Activated CD4-positive, alpha-beta T cell treated with anti-CD3 and anti-CD28 coated beads, Interleukin-2, Interleukin-4, amounts not matched to agents 100 ng/mL and 50 ng/mL, durations not matched to agents 16 hours and 8 hours (primary cell): ENCODE measurements at regions not wholly inside any gene's neighbourhood (a gene's known extent, or its start where the extent isn't known, plus 50 kb on each side); places are given as distances from the start of the nearest gene placed in this dataset.
"Not testable (repeated sequence)": the region's sequence is repeated elsewhere in the genome, so short reads cannot be mapped to it uniquely, and the experiment has no call there.

Experiments used
- DNase-seq: peaks from one replicate; pipeline ENCODE4 v3.0.0-alpha.2; 2020; ENCODE audit warnings: low spot score

DNA sequence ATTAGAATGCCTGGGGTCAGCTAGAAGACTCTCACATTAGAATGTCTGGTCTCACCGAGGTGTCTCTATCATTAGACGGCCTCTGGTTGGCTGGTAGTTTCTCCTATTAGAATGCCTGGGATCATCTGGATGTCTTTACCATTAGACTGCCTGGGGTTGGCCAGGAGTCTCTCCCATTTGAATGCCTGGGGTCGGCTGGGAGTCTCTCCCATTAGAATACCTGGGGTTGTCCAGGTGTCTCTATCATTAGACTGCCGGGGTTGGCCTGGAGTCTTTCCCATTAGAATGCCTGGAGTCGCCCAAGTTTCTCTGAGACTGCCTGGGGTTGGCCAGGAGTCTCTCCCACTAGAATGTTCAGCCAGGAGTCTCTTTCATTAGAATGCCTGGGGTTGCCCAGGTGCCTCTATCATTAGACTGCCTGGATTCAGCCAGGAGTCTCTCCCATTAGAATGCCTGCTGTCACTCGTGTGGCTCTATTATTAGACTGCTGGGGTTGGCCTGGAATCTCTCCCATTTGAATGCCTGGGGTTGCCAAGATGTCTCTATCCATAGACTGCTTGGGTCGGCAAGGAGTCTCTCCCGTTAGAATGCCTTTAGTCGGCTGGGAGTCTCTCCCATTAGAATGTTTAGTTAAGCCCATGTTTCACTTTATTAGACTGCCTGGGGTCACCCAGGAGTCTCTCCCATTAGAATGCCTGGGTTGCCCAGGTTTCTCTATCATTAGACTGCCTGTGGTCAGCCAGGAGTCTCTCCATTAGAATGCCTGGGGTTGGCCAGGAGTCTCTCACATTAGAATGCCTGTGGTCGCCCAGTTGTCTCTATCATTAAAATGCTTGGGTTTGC, 1467.8 kb downstream of the UQCRFS1 start:
- no peak for DNase-seq

DNA sequence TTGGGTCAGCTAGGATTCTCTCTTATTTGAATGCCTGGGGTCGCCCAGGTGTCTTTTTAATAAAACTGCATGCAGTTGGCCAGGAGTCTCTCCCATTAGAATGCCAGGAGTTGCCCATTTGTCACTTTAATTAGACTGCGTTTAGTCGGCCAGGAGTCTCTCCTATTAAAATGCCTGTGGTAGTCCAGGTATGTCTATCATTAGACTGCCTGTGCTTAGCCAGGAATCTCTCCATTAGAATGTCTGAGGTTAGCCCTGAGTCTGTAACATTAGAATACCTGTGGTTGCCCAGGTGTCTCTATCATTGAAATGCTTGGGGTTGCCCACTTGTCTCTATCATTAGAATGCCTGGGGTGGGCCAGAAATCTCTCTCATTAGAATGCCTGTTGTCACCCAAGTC, 1470.9 kb downstream of the UQCRFS1 start:
- no peak for DNase-seq

DNA sequence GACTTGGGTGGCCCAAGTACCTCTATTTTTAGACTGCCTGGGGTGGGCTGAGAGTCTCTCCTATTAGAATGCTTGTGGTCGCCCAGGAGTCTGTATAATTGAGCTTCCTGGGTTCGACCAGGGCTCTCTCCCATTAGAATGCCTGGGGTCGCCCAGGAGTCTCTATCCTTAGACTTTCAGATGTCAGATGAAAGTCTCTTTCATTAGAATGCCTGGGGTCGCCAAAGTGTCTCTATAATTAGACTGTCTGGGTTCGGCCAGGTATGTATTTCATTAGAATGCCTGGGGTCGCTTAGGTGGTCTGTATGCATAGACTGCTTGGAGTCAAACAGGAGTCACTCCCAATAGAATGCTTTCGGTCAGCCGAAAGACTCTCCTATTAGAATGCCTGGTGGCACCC, 1471.7 kb downstream of the UQCRFS1 start:
- no peak for DNase-seq

DNA sequence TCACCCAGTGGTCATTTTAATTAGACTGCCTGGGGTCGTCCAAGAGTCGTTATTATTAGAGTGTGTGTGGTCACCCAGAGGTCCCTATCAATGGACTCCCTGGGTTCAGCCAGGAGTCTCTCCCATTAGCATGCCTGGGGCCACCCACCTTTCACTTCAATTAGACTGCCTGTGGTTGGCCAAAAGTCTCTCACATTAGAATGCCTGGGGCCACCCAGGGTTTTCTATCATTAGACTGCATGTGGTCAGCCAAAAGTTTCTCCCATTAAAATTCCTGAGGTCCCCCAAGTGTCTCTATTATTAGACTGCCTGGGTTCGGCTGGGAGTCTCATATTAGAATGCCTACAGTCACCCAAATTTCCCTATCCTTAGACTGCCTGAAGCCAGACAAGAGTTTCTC, 1472.6 kb downstream of the UQCRFS1 start:
- no peak for DNase-seq

DNA sequence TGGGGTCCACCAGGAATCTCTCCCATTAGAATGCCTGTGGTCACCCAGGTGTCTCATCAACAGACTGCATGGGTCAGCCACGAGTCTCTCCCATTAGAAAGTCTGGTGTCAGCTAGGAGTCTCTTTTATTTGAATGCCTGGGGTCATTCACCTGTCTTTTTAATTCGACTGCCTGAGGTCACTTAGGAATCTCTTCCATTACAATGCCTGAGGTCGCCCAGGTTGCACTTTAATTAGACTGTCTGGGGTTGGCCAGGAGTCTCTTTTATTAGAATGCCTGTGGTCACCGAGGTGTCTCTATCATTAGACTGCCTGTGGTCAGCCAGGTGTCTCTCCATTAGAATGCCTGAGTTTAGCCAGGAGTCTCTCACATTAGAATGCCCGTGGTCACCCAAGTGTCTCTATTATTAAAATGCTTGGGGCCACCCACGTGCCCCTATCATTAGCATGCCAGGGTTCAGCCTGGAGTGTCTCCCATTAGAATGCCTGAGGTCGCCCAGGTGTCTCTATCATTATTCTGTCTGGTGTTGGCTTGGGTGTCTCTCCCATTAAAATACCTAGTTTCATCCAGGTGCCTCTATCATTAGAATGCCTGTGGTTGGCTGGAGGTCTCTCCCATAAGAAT, 1474.3 kb downstream of the UQCRFS1 start:
- DNase-seq, result no peak

DNA sequence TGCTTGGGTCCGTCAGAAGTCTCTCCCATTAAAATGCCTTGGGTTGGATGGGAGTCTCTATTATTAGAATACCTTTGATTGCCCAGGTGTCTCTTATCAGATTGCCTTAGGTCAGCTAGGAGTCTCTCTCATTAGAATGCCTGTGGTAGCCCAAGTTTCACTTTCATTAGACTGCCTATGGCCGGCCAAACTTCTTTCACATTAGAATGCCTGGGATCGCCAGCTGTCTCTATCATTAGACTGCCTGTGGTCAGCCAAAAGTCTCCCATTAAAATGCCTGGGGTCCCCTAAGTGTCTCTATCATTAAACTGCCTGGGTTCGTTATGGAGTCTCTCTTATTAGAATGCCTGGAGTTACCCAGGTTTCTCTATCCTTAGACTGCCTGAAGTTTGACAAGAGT, 1476.7 kb downstream of the UQCRFS1 start:
- no peak for DNase-seq

DNA sequence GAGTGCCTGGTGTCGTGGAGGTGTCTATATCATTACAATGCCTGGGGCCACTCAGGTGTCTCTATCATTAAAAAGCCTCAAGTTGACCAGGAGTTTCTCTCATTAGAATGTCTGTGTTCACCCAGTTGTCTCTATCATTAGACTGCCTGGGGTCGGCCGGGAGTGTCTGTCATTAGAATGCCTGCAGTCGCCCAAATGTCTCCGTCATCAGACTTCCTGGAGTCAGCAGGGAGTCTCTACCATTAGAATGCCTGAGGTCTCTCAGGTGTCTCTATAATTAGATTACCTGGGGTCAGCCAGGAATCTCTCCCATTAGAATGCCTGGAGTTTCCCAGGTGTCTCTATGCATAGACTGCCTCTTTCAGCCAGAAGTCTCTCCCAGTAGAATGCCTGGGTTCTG, 1477.6 kb downstream of the UQCRFS1 start:
- no peak for DNase-seq

DNA sequence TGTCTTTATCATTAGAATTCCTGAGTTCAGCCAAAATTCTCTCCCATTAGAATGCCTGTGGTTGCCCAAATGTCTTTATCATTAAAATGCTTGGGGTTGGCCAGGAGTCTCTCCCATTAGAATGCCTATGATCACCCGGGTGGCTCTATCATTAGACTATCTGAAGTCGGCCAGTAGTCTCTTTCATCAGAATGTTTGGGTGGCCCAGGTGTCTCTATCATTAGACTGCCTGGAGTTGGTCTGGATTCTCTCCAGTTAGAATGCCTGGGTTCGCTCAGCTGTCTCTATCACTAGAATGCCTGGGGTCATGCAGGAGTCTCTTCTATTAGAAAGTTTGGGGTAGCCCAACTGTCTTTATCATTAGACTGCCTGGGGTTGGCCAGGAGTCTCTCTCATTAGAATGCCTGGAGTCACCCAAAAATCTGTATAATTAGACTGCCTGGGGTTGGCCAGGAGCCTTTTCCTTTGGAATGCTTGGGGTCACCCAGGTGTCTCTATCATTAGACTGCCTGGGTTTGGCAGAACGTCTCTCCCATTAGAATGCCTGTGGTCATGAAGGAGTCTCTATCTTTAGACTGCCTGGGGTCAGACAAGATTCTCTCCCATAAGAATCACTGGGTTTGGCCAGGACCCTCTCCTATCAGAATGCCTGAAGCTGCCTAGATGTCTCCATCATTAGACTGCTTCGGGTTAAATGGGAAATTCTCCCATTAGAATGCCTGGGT, 1478.3 kb downstream of the UQCRFS1 start:
- DNase-seq, result no peak

DNA sequence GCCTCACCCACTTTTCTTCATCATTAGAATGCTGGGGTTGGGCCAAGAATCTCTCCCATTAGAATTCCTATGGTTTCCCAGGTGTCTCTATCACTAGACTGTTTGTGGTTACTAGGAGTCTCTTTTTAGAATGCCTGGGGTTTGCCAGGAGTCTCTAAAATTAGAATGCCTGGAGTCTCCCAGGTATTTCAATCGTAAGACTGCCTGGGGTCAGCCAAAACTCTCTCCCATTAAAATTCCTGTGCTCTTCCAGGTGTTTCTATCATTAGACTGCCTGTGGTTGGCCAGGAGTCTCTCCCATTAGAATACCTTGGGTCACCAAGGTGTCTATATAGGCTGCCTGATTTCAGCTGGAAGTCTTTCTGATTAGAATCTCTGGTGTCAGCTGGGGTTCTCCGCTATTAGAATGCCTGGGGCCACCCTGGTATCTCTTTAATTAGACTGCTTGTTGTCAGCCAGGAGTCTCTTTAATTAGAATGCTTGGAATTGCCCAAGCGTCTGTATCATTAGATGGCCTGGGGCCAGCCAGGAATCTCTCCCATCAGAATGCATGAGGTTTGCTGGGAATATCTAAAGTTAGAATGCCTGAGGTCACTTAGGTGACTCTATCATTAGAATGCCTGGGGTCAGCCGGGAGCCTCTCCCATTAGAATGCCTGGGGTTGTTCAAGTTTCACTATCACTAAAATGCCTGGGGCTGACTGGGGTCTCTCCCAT, 1479.2 kb downstream of the UQCRFS1 start:
- no peak for DNase-seq

DNA sequence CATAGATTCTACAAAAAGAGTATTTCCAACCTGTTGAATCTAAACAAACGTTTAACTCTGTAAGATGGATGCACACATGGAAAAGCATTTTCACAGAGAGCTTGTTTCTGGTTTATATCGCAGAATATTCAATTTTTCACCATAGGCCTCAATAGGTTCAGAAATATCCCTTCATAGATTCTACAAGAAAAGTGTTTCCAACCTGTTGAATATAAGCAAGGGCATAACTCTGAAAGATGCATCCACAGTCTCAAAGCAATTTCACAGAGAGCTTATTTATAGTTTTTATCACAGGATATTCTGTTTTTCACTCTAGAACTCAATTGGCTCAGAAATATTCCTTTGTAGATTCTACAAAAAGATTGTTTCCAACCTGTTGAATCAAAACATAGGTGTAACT, 1483.6 kb downstream of the UQCRFS1 start:
- no peak for DNase-seq

DNA sequence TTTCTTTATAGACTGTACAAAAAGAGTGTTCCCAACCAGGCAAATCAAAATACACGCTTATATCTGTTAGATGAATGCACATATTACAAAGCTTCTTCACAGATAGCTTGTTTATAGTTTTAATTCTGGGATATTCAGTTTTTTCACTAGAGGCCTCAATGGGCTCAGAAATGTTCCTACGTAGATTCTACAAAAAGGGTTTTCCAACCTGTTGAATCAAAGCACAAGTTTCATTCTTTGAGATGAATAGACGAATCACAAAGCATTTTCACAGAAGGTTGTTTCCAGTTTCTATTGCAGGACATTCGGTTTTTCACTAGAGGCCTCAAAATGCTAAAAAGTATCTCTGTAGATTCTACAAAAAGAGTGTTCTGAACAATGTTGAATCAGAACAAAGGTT, 1490.3 kb downstream of the UQCRFS1 start:
- DNase-seq, result no peak

DNA sequence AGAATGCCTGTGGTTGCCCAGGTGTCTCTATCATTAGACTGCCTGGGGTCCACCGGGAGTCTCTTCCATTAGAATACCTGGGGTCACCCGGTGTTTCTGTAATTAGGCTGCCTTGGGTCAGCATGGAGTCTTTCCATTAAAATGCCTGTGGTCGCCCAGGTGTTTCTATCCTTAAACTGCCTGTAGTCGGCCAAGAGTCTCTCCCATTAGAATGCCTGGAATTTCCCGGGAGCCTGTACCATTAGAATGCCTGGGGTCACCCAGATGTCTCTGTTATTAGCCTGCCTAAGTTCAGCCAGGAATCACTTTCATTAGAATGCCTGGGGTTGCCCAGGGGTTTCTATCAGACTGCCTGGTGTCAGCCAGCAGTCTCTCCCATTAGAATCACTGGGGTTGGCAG, 1492.8 kb downstream of the UQCRFS1 start:
- no peak for DNase-seq

DNA sequence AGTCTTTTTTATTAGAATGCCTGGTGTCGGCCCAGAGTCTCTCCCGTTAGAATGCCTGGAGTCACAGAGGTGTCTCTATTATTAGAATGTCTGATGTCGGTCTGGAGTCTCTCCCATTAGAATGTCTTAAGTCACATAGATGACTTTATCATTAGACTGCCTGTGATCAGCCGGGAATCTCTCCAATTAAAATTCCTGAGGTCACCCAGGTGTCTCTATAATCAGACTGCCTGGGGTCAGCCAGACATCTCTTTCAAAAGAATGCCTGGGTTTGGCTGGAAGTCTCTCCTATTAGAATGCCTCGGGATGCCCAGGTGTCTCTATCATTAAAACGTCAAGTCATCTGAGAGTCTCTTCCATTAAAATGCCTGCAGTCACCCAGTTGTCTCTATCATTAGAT, 1493.9 kb downstream of the UQCRFS1 start:
- DNase-seq, result no peak

DNA sequence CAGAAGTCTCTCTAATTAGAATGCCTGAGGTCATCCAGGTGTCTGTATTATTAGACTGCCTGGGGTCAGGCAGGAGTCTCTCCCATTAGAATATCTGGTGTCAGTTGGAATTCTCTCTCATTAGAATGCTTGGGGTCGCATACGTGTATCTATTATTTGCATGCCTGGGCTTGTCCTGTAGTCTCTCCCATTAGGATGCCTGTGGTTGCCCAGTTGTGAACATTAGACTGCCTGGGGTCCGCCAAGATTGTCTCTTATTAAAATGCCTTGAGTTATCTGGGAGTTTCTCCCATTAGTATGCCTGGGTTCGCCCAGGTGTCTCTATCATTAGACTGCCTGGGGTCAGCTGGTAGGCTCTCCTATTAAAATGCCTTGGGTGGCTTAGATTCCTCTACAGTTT, 1494.7 kb downstream of the UQCRFS1 start:
- DNase-seq, result no peak

DNA sequence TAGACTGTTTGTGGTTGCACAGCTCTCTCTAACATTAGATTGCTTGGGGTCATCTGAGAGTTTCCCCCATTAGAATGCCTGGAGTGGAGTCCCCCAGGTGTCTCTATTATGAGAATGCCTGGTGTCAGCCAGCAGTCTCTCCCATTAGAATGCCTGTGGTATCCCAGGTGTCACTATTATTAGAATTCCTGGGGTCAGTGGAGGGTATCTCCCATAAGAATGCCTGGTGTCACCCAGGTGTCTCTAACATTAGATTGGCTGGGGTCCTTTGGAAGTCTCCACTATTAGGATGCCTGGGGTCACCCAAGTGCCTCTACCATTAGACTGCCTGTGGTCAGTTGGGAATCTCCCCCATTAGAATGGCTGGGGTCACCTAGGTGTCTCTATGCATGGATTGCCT, 1495.1 kb downstream of the UQCRFS1 start:
- DNase-seq, result no peak

DNA sequence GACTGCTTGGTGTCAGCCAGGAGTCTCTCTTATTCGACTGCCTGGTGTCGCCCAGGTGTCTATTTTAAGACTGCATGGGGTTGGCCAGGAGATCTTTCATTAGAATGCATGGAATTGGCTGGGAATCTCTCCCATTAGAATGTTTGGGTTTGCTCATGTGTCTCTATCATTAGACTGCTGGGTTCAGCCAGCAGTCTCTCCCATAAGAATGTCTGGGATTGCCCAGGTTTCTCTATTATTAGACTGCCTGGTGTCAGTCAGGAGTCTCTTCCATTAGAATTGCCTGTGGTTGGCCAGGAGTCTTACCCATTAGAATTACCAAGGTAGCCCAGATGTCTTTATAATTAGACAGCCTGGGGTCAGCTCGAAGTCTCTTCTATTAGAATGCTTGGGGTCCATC, 1496.0 kb downstream of the UQCRFS1 start:
- DNase-seq, result no peak

DNA sequence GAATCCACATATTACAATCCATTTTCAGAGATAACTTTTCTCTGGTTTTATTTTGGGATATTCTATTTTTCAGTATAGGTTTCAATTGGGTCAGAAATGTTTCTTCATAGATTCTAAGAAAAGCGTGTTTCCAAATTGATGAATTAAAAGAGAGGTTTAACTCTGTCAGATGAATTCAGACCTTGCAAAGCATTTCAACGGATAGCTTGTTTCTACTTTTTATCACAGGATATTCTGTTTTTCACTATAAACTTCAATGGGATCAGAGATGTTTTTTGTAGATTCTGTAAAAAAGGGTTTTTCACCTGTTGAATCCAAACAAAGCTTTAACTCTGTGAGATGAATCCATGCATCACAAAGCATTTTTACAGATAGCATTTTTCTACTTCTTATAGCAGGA, 1498.1 kb downstream of the UQCRFS1 start:
- DNase-seq, result no peak

DNA sequence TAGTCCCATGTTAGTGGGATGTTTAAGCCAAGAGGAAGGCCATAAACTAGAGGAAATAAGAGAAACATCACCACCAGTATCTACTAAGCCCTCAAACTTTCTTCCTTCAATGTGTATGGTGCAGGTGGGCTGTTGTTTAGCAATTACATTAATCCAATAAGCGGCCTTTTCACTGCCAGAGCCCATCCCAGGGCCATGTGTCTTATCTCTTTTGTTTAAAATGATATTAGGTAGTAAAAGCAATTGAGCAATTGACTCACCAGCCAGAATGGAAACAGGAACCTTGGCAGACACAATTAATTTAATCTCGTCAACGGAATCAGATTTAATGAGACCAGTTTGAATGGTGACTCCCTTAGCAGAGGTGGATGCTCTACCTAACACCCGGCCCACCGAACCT, 1503.5 kb downstream of the UQCRFS1 start:
- DNase-seq, result no peak

DNA sequence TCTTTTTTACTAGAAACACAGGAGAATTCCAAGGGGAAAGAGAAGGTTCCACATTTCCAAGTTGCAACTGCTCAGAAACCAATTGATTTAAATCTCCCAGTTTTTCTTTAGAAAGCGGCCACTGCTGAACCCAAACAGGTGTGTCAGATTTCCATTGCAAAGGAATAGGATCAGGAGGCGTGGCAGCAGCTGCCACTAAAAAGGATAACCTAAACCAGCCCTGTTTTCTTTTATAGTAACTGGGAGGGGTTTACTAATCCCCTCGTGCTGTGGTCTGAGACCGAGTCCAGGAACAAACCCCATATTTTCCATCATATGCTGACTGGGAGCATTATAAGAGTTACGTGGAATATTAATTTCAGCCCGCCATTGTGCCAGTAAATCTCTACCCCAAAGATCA, 1504.0 kb downstream of the UQCRFS1 start:
- DNase-seq, result not testable (repeated sequence)

DNA sequence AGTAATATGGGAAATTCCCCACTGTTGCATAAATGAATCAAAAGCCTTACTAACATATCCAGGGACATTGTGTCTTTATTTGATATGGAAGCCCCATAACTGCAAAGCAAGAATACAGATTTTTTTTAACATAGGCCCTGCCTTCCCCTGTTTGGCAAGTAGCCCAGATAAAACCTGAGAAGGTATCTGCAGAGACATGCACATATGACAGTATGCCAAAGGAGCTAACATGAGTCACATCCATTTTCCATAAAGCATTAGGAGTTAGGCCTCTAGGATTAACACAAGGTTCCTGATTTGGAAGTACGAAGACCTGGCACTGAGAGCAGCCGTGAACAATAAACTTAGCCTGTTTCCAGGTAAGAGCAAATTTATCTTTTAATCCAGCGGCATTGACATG, 1505.9 kb downstream of the UQCRFS1 start:
- not testable (repeated sequence) for DNase-seq

DNA sequence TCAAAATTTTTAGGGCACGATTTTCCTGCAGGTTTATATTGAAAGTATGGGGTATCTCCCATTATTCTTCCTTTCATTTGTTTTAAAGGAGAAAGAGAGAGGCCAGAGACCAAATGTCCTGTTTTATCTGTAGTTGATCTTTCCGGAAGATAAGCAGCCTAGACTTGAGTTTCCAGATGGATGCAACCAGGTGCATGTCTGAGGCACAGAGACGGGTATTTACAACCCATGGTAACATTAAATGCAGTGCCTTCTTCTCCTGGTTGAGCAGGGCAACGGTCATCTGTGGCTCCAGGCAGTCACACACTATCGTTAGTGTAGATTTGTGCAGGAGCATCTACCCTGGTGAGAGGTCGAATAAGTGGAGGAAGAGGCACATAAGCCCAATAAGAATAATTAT, 1507.1 kb downstream of the UQCRFS1 start:
- DNase-seq, result no peak

DNA sequence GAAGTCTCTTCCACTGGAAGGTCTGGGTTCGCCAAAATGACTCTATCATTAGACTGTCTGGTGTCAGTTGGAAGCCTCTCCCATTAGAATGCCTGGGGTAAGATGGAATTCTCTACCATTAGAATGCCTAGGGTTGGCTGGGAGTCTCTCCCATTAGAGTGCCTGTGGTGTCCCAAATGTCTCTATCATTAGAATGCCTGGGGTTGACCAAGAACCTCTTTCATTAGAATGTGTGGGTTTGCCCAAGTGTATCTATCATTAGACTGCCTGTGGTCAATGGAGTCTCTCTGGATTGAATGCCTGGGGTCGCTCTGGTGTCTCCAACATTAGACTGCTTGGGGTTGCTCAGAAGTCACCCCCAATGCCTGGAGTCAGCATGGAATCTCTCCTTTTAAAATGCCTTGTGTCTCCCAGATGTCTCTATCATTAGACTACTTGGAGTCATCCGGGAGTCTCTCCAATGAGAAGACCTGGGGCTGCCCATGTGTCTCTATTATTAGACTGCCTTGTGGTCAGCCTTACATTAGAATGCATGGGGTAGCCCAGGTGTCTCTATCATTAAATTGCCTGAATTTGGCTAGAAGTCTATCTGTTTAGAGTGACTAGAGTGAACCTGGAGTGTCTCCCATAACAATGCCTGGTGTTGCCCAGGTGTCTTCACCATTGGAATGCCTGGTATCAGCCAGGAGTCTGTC, 1518.4 kb downstream of the UQCRFS1 start:
- no peak for DNase-seq
